ENCODE measurements at regions not wholly inside any gene's neighbourhood (a gene's known extent, or its start where the extent isn't known, plus 50 kb on each side); places are given as distances from the start of the nearest gene placed in this dataset.
"Not testable (repeated sequence)": the region's sequence is repeated elsewhere in the genome, so short reads cannot be mapped to it uniquely, and the experiment has no call there.

GRCh38 chr5:67725604-67726003 is 490.0 kb upstream of the PIK3R1 start:
- DNase-seq (ENCODE audit: low read depth): no peak
- no peak for TF ChIP-seq CTCF (IDR thresholded peaks at IDR 0.05; ENCODE audit: low read depth, low read length, missing control alignments)
- no peak overlapping the region for H3K4me3 ChIP-seq (ENCODE audit: low read depth, low read length)
- in situ Hi-C loops (cut with HindIII; ENCODE audit: low sequenced_read_pairs): no loop called here

- in situ Hi-C loops (cut with HindIII; ENCODE audit: low sequenced_read_pairs): no loop called here
- peak; percentile 4 for DNase-seq (ENCODE audit: low read depth)
- H3K4me3 ChIP-seq (ENCODE audit: low read depth, low read length): no peak overlapping the region
- no peak for TF ChIP-seq CTCF (IDR thresholded peaks at IDR 0.05; ENCODE audit: low read depth, low read length, missing control alignments)
Observed at GRCh38 chr5:67724412-67725135, 491.0 kb upstream of the PIK3R1 start.

GRCh38 chr5:67723873-67724272 is 491.7 kb upstream of the PIK3R1 start:
- DNase-seq (ENCODE audit: low read depth): no peak
- no peak overlapping the region for H3K4me3 ChIP-seq (ENCODE audit: low read depth, low read length)
- no peak for TF ChIP-seq CTCF (IDR thresholded peaks at IDR 0.05; ENCODE audit: low read depth, low read length, missing control alignments)
- in situ Hi-C loops (cut with HindIII; ENCODE audit: low sequenced_read_pairs): no loop called here

GRCh38 chr5:67722582-67722981 is 493.0 kb upstream of the PIK3R1 start:
- H3K4me3 ChIP-seq (ENCODE audit: low read depth, low read length); in situ Hi-C loops (cut with HindIII; ENCODE audit: low sequenced_read_pairs); DNase-seq (ENCODE audit: low read depth): not testable (repeated sequence)

- in situ Hi-C loops (cut with HindIII; ENCODE audit: low sequenced_read_pairs): no loop called here
- TF ChIP-seq CTCF (IDR thresholded peaks at IDR 0.05; ENCODE audit: low read depth, low read length, missing control alignments): no peak
- no peak overlapping the region for H3K4me3 ChIP-seq (ENCODE audit: low read depth, low read length)
- no peak for DNase-seq (ENCODE audit: low read depth)
Observed at GRCh38 chr5:67720162-67720772, 495.3 kb upstream of the PIK3R1 start.

GRCh38 chr5:67702008-67702407 is 505.4 kb upstream of the CD180 start:
- in situ Hi-C loops (cut with HindIII; ENCODE audit: low sequenced_read_pairs): no loop called here
- no peak for TF ChIP-seq CTCF (IDR thresholded peaks at IDR 0.05; ENCODE audit: low read depth, low read length, missing control alignments)
- DNase-seq (ENCODE audit: low read depth): no peak
- H3K4me3 ChIP-seq (ENCODE audit: low read depth, low read length): no peak overlapping the region

- no peak for DNase-seq (ENCODE audit: low read depth)
- in situ Hi-C loops (cut with HindIII; ENCODE audit: low sequenced_read_pairs): no loop called here
- TF ChIP-seq CTCF (IDR thresholded peaks at IDR 0.05; ENCODE audit: low read depth, low read length, missing control alignments): no peak
- no peak overlapping the region for H3K4me3 ChIP-seq (ENCODE audit: low read depth, low read length)
Observed at GRCh38 chr5:67699560-67699959, 503.0 kb upstream of the CD180 start.
